Suppressor macrophage treated with lipopolysaccharide for 1 hour (primary cell): ENCODE measurements at regions not wholly inside any gene's neighbourhood (a gene's known extent, or its start where the extent isn't known, plus 50 kb on each side); places are given as distances from the start of the nearest gene placed in this dataset.
"Not testable (repeated sequence)": the region's sequence is repeated elsewhere in the genome, so short reads cannot be mapped to it uniquely, and the experiment has no call there.

Experiments
- DNase-seq, 3 donors: peaks; one replicate each; pipeline ENCODE4 v3.0.0-alpha.2; 2020 to 2022

- not testable (repeated sequence) for DNase-seq
These were observed 88.2 kb upstream of the MAP3K7 start for GRCh38 chr6:90675107-90675506.

- not testable (repeated sequence) for DNase-seq
These were observed 87.2 kb upstream of the MAP3K7 start for GRCh38 chr6:90674077-90674476.

- no peak for DNase-seq
These were observed 83.0 kb upstream of the MAP3K7 start for GRCh38 chr6:90669846-90670245.

DNA sequence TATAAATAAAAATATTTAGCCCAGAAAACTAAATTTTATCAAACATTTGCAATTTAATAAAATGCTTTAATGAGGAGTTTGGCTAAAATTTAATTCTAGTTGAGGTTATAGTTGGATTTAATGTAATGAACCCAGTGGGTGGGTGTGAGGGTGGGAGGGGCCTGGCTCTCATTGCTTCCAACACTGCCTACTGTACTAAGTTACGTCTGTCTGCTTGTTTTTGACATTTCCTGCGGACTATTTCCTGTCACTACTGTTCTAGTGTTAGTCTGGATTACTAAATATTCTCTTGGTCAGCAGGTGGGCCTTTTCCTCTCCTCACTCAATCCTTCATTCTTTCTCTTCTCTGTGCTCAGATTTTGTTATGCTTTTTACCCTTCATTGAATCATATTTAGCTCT is 82.5 kb upstream of the MAP3K7 start:
- DNase-seq = no peak

GRCh38 chr6:90668141-90668540 is 81.3 kb upstream of the MAP3K7 start:
- no peak for DNase-seq

GRCh38 chr6:90663873-90664272 is 77.0 kb upstream of the MAP3K7 start:
- no peak for DNase-seq

DNA sequence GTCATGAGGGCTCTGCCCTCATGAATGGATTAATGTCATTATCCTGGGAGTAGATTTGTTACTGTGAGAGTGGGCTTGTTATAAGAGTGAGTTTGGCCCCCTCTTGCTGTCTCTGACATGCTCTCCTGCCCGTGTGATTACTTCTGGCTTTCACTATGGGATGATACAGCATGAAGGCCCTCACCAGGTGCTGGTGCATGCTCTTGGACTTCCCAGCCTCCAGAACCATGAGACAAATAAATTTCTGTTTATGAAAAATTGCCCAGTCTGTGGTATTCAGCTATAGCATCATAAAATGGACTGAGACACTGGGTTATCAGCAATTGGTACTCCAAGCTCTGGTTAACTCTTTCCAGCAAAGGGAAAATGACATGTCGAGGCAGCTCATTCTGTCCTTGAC is 76.2 kb upstream of the MAP3K7 start:
- DNase-seq = no peak

DNA sequence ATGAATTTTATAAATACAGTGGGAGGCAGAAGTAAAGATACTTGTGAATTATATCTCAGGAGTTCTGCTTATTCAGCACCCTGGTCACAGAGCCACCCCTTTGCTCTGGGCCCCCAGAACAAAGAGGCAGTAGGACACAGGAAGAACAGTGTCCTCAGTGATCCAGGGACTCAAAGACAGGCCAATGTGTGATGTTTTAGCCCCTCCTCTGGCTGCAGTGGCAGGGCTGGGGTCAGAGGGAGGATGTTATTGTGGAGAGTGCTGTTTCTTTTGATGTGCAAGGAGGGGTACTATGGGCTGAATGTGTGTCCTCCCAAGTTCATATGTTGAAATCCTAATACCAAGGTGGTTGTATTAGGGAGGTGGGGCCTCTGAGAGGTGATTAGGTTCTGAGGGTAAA is 74.1 kb upstream of the MAP3K7 start:
- no peak for DNase-seq

DNA sequence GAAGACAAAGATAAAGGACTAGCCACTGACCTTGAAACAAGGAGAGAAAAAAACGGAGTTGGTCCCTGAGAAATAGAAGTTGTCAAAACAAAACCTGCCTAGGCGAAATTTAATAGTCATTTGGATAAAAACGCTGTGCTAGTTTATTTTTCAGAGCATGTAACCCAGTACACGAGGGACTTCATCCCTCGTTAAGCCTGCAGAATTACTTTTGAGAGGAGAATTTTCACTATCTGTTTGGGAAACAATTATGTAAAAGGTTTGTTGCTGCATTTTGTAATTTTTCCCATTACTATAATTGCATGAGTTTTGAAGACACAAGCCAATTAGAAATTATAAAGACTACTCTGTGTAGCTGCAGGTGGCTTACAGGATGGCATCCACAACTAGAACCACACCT is 71.6 kb upstream of the MAP3K7 start:
- DNase-seq = no peak

DNA sequence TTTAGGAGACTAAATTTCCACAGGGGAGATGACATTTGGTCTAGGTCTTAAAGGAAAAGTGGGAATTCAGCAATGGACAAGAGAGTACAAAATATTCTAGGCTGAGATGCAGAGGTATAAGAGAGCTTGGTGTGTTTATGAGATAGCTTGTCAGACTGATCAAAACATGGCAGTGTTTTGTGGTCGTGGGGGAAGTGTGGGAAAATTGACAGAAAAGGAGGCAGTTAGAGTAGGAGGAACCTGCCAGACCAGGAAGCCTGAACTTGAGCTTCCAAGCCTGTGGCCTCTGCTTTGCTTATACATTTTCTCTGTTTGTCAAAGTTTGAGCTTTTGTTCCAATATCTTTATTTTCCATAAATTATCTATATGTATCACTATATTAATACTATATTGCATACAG is 69.5 kb upstream of the MAP3K7 start:
- no peak for DNase-seq

GRCh38 chr6:90654806-90655205 is 67.9 kb upstream of the MAP3K7 start:
- DNase-seq = no peak

- no peak for DNase-seq
These were observed 67.3 kb upstream of the MAP3K7 start for GRCh38 chr6:90654166-90654565.

DNA sequence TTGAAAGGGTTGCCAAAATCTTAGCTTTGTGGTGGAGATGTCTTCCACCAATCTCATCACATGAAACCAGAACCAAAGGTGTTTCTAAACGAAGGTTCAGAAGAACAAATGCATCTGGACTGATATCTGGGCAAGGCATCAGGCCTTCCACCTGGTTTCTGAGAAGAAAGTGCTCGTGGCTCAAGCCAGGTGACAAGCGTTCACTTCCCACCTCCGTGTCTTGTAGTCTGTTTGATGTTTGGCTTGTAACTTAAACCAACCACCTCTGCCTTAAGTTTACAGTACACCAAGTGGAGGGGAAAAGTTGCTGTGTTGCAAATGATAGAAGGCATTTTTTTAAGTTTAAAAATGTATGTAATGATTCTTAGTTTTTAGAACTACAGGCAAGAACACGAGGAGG is 66.9 kb upstream of the MAP3K7 start:
- no peak for DNase-seq

DNA sequence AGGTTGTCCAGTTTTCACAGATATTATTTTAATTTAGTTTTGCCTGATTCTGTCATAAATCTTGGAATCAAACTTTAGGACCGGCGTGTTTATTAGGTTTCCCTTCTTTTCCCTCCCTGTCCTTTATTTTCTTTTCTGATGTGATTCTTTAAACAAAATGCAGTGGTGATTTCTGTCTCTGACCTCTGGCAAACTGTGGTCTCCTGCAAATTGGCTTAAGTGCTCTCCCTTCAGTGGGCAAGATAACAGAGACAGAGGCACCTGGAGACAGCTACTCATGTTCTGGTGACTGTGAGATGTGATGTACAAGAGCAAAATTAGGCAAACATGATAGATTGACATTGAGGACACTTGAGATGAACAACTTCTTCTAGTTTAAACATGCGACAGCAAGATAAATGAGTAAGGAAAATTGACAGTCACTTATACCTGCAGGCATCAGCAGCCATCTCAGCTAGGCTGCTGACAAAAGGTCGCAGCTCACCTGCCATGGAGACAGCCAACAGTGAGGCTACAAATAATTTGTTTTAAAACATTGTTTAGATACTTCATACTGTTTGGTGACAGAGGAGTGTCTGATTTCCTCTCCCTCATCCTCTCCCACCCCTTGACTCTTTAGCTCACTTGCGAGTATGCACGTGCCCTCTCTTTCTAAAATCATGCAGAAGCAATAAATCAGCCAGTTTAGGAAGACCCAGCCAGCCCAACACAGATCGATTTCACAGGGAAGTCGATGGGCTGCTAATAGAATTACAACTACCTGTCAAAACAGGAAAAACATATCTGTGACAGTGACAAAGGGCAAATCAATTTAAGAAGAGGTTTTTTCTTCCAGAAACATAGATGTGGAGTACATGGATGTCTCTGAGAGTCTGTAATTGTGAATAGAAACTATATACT is 63.4 kb upstream of the MAP3K7 start:
- no peak for DNase-seq

- no peak for DNase-seq
These were observed 62.0 kb upstream of the MAP3K7 start for GRCh38 chr6:90648873-90649272.

GRCh38 chr6:90646940-90647339 is 60.1 kb upstream of the MAP3K7 start:
- no peak for DNase-seq

GRCh38 chr6:90645634-90646033 is 58.8 kb upstream of the MAP3K7 start:
- no peak for DNase-seq

DNA sequence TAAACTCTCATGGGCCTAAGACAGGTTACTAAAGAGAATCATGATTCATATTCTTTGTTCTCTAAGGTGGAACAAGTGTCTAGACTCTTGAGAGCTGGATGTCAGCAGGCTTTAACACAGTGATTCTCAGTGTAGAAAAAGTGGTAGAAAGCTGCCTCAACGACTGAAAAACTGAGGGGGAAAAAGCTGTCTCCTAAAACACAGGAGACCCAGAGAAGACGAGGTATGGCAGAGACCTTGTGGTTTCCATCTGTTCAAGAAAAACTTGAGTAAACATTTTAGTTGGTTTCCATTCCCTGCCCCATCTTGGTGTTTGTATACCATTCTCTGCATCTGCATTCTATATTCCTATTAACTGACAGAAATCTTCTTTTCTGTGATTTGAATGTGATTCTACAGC is 57.6 kb upstream of the MAP3K7 start:
- DNase-seq = no peak

- DNase-seq = no peak
These were observed 56.5 kb upstream of the MAP3K7 start for GRCh38 chr6:90643381-90643780.

DNA sequence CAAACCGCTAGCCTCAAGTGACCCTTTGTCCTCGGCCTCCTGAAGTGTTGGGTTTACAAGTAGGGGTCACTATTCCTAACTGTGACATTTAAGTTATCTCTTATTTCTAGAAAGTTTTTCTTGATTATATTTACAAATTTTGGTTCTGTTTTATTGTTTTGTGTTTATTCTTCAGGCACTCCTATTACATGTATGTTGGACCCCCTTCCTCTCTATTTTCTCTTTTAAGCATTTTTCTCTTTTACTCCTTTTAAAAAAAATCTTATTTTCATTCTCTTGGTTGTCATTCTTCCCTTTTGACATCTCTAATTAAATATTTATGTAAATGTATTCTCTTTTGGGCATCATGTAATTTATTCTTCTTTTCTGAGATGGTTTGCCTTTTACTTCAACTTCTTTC is 50.4 kb upstream of the MAP3K7 start:
- DNase-seq = no peak
